ENCODE measurements at regions not wholly inside any gene's neighbourhood (a gene's known extent, or its start where the extent isn't known, plus 50 kb on each side); places are given as distances from the start of the nearest gene placed in this dataset.
"Not testable (repeated sequence)": the region's sequence is repeated elsewhere in the genome, so short reads cannot be mapped to it uniquely, and the experiment has no call there.

GRCh38 chr11:71153005-71153390 lies 99.4 kb downstream of the SHANK2 start:
- DNase-seq (ENCODE audit: low read depth in 2 of 2), result no peak

DNA sequence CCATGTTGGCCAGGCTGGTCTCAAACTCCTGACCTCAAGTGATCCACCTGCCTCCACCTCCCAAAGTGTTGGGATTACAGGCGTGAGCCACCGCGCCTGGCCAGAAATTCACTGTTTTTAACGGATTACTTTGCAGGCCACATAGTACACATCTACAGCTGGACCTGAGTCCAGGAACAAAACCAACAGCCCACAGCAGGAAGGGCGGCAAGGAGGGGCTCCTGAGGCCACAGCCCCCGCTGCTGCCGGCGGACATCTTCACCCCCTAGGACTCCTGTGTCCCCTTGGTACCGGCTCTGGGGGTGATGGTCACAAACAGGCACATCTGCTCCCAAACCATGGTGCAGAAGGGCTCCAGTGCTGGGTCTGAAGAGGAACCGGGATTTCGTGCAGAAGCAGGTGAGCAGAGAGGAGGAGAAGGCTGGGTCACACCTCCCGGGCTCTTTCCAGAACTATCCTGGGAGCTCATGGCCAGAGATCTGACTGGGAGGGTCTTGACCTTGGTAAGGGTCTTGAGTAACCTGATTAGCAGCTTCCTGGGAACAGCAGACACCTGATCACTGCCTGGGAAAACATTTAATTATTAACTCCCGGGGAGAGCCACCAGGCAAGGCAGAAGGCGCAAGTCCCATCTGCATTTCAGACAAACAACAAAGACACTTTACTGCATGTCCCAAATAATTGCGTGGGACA lies 99.9 kb downstream of the SHANK2 start:
- DNase-seq (ENCODE audit: low read depth in 2 of 2), result not testable (repeated sequence)

DNA sequence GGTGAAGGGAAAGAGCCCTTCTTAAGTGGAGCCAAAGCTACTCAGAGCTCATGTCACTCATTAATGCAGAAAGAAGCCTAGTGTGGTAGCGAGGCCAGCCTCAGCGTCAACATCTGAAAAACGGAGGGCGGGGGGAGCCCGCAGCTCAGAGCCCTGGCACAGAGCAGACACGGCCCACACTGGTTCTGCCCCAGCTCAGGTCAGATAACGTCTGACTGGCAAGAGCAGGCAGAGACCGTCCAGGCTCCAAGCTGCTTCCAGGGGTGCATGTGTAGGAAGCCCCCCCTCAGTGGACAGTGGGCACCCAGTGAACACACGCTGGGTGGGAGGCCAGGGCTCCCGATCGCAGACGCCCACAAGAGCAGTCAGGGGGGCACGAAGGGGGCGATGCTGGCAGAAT lies 100.8 kb downstream of the SHANK2 start:
- DNase-seq (ENCODE audit: low read depth in 2 of 2), result no peak

GRCh38 chr11:71150859-71151258 lies 101.5 kb downstream of the SHANK2 start:
- DNase-seq (ENCODE audit: low read depth in 2 of 2), result no peak

- no peak for DNase-seq (ENCODE audit: low read depth in 2 of 2)
Observed at GRCh38 chr11:71148716-71149115, 103.7 kb downstream of the SHANK2 start.

DNA sequence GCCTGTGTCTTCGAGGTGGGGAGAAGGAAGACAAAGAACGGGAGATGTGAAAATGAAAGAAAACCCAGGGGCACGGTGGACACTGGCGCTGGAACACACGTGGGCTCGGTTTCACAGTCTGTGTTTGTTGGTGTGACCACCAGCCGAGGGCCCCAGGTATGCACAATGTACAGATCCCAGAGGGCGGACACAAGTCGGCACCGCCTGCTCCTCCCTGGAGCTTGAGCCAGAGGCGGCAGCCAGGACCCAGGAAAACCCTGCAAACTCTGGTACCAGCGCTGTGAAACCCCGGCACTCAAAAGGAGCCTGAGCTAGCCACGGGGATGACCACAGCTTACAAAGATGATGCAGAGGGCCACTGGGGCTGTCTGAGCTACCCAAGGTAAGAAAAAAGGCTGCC lies 105.0 kb downstream of the SHANK2 start:
- no peak for DNase-seq (ENCODE audit: low read depth in 2 of 2)

DNA sequence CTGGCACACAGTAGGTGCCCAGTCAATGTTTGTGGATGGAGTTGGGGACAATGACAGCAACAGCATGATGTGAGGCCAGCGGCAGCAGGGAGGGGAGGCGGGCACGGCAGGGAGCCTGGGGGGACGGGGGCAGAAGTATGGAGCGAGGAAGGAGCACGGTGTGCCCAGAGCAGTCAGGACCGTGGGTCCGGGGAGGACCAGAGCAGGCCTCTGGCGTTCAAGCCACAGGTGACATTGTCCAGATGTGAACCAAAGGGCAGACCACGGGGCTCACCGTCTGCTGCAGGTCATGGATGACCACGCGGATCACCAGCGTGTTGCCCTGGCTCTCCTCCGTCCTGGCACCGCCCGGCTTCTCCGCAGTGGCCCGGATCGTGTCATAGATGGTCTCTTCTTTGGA lies 105.5 kb downstream of the SHANK2 start:
- DNase-seq (ENCODE audit: low read depth in 2 of 2), result no peak

DNA sequence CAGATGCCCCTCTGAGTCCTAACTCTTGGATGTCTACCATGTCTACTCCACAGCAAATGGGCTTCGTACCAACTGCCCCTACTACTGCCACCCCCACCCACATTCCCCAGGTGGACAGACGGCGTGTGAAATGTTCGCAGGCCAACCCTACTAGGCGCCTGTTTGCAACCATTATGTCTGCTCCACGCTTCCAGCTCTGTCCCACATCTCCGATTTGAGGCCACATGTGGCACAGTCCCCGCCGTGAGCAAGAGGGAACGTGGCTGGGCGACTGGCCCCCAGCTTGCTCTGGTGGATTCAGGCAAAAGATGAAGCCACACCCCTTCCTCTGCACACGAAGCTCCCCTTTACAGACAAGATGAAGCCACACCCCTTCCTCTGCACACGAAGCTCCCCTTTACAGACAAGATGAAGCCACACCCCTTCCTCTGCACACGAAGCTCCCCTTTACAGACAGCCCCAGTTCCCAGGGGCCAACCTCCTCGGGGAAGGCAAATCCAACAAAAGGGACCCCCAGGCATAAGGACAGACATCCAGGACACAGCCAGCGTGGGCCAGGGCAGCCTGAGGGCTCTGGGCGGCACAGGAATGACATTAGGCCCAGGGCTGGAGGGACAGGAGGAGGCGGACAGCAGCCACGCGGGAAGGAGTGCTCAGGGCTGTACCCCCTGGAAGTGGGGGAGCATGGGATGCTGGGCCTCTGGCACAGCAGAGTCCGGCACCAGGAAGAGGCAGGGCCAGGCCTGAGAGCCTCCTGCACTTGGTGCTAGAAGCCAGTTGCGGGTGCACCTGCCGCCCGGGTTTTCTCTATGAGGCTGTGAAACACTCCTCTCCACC lies 106.2 kb downstream of the SHANK2 start:
- no peak for DNase-seq (ENCODE audit: low read depth in 2 of 2)

GRCh38 chr11:71145368-71145767 lies 107.0 kb downstream of the SHANK2 start:
- DNase-seq (ENCODE audit: low read depth in 2 of 2), result no peak

DNA sequence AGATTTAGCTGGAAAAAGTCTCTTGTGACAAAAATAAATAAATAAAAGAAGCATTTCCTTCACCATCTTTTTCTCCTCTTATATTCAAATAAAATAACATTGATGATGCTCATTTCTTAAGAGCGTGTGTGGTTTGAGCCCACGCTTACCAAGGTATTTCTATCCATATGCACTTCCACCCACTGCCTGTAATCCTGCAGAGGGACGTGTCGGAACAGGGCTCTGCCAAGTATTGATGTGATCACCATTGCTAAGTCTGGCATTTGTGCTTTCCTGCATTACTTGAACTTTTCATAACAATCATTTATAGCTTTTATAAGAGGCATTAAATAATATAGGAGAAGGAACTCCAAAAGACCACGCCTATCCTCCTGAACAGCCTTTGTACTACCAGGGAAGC lies 107.6 kb downstream of the SHANK2 start:
- DNase-seq (ENCODE audit: low read depth in 2 of 2), result no peak

GRCh38 chr11:71144010-71144409 lies 108.4 kb downstream of the SHANK2 start:
- no peak for DNase-seq (ENCODE audit: low read depth in 2 of 2)

- no peak for DNase-seq (ENCODE audit: low read depth in 2 of 2)
Observed at GRCh38 chr11:71140206-71140919, 112.0 kb downstream of the SHANK2 start.

DNA sequence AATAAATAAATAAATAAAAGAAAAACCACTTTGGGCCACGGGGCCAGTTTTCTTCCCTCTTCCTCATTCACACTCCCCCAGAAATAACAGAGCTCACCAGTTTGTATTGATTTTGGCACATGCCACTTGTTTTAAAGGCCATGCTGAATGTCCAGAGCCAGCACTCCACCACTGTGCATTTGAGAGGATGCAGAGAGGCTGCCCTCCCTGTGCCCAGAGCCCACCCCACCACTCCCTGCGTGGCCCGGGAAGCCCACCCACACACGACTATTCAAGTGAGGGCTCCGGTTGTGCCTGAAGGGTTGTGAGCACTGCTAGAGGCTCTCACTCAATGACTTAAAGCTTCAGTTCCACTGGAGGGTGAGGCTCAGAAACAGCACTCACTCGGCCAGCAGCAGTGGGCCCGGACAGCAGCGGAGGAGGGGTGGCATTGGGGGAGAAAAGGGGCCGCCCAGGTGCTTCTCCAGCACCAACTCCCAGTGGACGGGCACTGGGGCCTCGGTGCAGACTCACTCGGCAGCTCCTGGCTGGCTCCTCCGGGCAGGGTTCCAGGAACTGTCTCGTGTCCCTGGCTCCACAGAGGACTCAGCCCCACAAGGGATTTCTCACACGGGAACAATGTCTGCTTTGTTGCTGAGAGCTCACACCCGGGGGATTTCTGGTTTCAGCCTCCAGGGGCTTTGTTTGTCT lies 112.7 kb downstream of the SHANK2 start:
- no peak for DNase-seq (ENCODE audit: low read depth in 2 of 2)

- DNase-seq (ENCODE audit: low read depth in 2 of 2), result no peak
Observed at GRCh38 chr11:71138737-71139425, 113.5 kb downstream of the SHANK2 start.

DNA sequence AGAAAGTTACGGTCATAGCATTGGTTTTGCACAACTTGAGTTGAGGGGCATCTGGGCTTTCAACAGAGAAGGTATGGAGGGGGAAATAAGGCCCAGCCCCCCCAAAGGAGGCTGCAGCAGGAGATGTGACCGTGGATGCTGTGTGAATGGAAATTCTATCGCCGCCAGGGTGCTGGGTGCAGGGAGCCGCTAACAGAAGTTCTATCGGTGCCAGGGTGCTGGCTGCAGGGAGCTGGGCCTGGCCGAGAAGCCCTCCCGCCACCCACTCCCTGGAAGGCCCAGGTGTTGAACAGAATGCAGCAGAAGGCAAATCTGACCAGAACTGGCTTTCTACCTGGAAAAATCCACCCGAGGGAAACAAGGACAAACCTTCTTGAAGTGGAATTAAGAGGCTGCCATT lies 115.0 kb downstream of the SHANK2 start:
- DNase-seq (ENCODE audit: low read depth in 2 of 2), result no peak

- DNase-seq (ENCODE audit: low read depth in 2 of 2), result no peak
Observed at GRCh38 chr11:71136095-71136845, 116.1 kb downstream of the SHANK2 start.

- DNase-seq (ENCODE audit: low read depth in 2 of 2), result no peak
Observed at GRCh38 chr11:71135112-71135511, 117.3 kb downstream of the SHANK2 start.

DNA sequence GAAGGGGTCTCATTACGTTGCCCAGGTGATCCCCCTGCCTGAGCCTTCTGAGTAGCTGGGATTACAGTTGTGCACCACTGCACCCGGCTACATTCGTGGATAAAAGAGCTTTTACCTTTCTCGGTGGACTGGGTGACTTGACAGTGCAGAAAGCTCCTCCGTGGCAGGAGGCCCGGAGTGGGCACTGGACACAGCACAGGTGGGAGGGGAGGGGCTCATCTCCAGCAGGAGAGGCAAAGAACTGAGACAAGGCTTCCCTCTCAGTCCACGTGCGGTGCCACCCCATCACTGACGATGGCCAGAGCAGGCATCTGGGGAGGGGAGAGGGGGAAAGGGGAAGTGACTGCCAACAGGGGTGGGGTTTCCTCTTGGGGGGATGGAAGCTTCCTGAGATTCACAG lies 118.4 kb downstream of the SHANK2 start:
- no peak for DNase-seq (ENCODE audit: low read depth in 2 of 2)

GRCh38 chr11:71131861-71132260 lies 120.5 kb downstream of the SHANK2 start:
- DNase-seq (ENCODE audit: low read depth in 2 of 2), result no peak

DNA sequence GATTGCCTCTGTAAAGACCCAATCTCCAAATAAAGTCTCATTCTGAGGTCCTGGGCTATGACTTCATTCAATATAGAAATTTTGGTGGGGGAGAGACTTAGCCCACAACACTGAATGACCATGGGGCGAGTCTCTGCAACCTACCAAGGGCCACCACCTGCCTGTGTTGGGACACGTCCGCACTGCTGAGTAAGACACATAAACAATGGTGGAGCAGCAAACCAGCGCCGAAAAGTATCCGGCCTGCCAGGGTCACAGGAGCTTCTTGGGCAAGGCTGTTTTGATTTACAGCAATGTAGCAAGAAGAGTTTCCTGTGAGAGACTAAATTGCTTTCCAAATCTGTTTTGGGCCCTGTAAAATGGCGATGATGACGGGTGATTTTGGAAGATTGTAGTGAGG lies 122.3 kb downstream of the SHANK2 start:
- DNase-seq (ENCODE audit: low read depth in 2 of 2), result no peak

GRCh38 chr11:71129624-71130023 lies 122.8 kb downstream of the SHANK2 start:
- no peak for DNase-seq (ENCODE audit: low read depth in 2 of 2)

Data from stimulated activated CD4-positive, alpha-beta T cell treated with anti-CD3 and anti-CD28 coated beads, Interleukin-12 subunit alpha, Interleukin-12 subunit beta, amount 100 ng/mL, for 24 hours (primary cell).